Endothelial cell (in vitro differentiated cells): ENCODE measurements at regions not wholly inside any gene's neighbourhood (a gene's known extent, or its start where the extent isn't known, plus 50 kb on each side); places are given as distances from the start of the nearest gene placed in this dataset.

Source experiments
- DNase-seq: peaks from one replicate; pipeline ENCODE4 v3.0.0; 2021; ENCODE audit warnings: low spot score
- H3K27ac Mint-ChIP-seq: one replicate; pipeline ENCODE4 v1.8.0; 2021; ENCODE audit warnings: mixed read lengths, inconsistent platforms; ENCODE audit not compliant: unreplicated experiment
- H3K27me3 Mint-ChIP-seq: one replicate; pipeline ENCODE4 v1.8.0; 2021; ENCODE audit warnings: mild to moderate bottlenecking, moderate library complexity, mixed read lengths, inconsistent platforms; ENCODE audit not compliant: unreplicated experiment
- H3K36me3 Mint-ChIP-seq: one replicate; pipeline ENCODE4 v1.8.0; 2021; ENCODE audit warnings: mild to moderate bottlenecking, low read depth, mixed read lengths, inconsistent platforms; ENCODE audit not compliant: unreplicated experiment
- H3K4me1 Mint-ChIP-seq: one replicate; pipeline ENCODE4 v1.8.0; 2021; ENCODE audit warnings: mild to moderate bottlenecking, mixed read lengths, inconsistent platforms; ENCODE audit not compliant: unreplicated experiment
- H3K4me3 Mint-ChIP-seq: one replicate; pipeline ENCODE4 v1.8.0; 2021; ENCODE audit warnings: mild to moderate bottlenecking, mixed read lengths, inconsistent platforms; ENCODE audit not compliant: unreplicated experiment
- H3K9me3 Mint-ChIP-seq: one replicate; pipeline ENCODE4 v1.8.0; 2021; ENCODE audit warnings: mixed read lengths, inconsistent platforms; ENCODE audit not compliant: unreplicated experiment
- CTCF ChIP-seq: fragments of 200-600 bp; sonication (generic); IDR thresholded peaks from one replicate; pipeline ENCODE4 v1.5.0; 2021; ENCODE audit warnings: antibody characterized with exemption; ENCODE audit not compliant: unreplicated experiment

- Mint-ChIP-seq H3K36me3 (peaks cover 6% of the 10 kb centered on the region), H3K9me3 (peaks cover 31% of the 10 kb centered on the region), H3K4me3 (no peak overlapping the region), H3K4me1 (no peaks in the 10 kb centered on the region), H3K27me3 (peaks cover 2% of the 10 kb centered on the region), H3K27ac (no peak overlapping the region)
- TF ChIP-seq CTCF = no peak
- DNase-seq = no peak
These were observed 777.6 kb downstream of the TBC1D22A start for GRCh38 chr22:47540011-47540410.

GRCh38 chr22:47539374-47539773 is 776.9 kb downstream of the TBC1D22A start:
- Mint-ChIP-seq H3K4me1 (no peaks in the 10 kb centered on the region), H3K36me3 (peaks cover 6% of the 10 kb centered on the region), H3K27me3 (peaks cover 2% of the 10 kb centered on the region), H3K4me3 (no peak overlapping the region), H3K9me3 (peaks cover 29% of the 10 kb centered on the region), H3K27ac (no peak overlapping the region)
- no peak for TF ChIP-seq CTCF
- no peak for DNase-seq

GRCh38 chr22:47535681-47536080 is 773.2 kb downstream of the TBC1D22A start:
- no peak for DNase-seq
- Mint-ChIP-seq H3K27me3 (peaks cover 4% of the 10 kb centered on the region), H3K4me3 (no peak overlapping the region), H3K9me3 (peaks cover 30% of the 10 kb centered on the region), H3K36me3 (peaks cover 15% of the 10 kb centered on the region), H3K27ac (no peak overlapping the region), H3K4me1 (no peaks in the 10 kb centered on the region)
- no peak for TF ChIP-seq CTCF

GRCh38 chr22:47534804-47535410 is 772.5 kb downstream of the TBC1D22A start:
- H3K9me3 Mint-ChIP-seq = peaks cover 30% of the 10 kb centered on the region
- H3K4me3 Mint-ChIP-seq = no peak overlapping the region
- TF ChIP-seq CTCF = no peak

GRCh38 chr22:47533961-47534803 is 771.7 kb downstream of the TBC1D22A start:
- H3K9me3 Mint-ChIP-seq = peaks cover 27% of the 10 kb centered on the region
- no peak overlapping the region for H3K4me3 Mint-ChIP-seq
- no peak overlapping the region for H3K27ac Mint-ChIP-seq
- peaks cover 15% of the 10 kb centered on the region for H3K36me3 Mint-ChIP-seq
- TF ChIP-seq CTCF = no peak
- no peaks in the 10 kb centered on the region for H3K4me1 Mint-ChIP-seq
- DNase-seq = no peak
- H3K27me3 Mint-ChIP-seq = peaks cover 4% of the 10 kb centered on the region

More at GRCh38 chr22:47534804-47535410, 772.5 kb downstream of the TBC1D22A start:
- Mint-ChIP-seq H3K4me1 (no peaks in the 10 kb centered on the region), H3K27me3 (peaks cover 4% of the 10 kb centered on the region), H3K36me3 (peaks cover 15% of the 10 kb centered on the region), H3K27ac (no peak overlapping the region)
- DNase-seq = no peak
